ENCODE measurements at regions not wholly inside any gene's neighbourhood (a gene's known extent, or its start where the extent isn't known, plus 50 kb on each side); places are given as distances from the start of the nearest gene placed in this dataset.

DNA sequence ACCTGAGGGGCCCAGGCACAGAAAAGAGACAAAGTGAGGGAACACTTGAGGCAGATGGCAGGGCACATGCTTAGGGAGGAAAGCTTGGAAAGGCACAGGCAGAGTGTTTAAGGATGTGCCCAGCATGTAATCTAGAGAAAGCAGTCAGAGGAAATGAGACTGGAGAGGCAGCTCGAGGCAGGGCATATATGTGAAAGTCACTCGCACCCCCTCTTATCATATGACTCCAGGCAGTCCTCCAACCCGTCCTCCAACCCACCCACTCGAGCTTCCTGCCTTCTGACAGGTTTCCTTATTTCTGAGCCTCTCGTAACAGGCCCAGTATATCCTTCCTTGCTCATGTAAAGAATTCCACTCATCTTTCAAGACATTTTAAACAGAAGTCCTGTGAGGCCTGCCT, 294.0 kb downstream of the SOX2 start:
- Histone ChIP-seq H3K4me3 (ENCODE audit: insufficient read depth, low read depth, low read length) (no peak overlapping the region), H3K79me2 (ENCODE audit: insufficient read depth, low read length) (no peaks in the 10 kb centered on the region), H3K36me3 (ENCODE audit: insufficient read depth, low read length) (no peaks in the 10 kb centered on the region), H3K9me3 (ENCODE audit: insufficient read depth, low read depth, low read length) (no peaks in the 10 kb centered on the region), H3K4me2 (ENCODE audit: low read length) (no peak overlapping the region), H3K4me1 (ENCODE audit: insufficient read depth, low read length) (no peaks in the 10 kb centered on the region), H4K20me1 (ENCODE audit: insufficient read depth, low read length) (no peaks in the 10 kb centered on the region), H3K9ac (ENCODE audit: low read length) (no peak overlapping the region), H2AFZ (ENCODE audit: low read depth, low read length) (no peak overlapping the region), H3K27me3 (ENCODE audit: insufficient read depth, low read length) (peaks cover 3% of the 10 kb centered on the region), H3K27ac (ENCODE audit: low read depth, low read length) (no peak overlapping the region)
- Mint-ChIP-seq H3K4me3 (ENCODE audit: unreplicated experiment) (no peak overlapping the region), H3K9me3 (ENCODE audit: unreplicated experiment) (no peaks in the 10 kb centered on the region), H3K27ac (ENCODE audit: unreplicated experiment) (no peak overlapping the region), H3K36me3 (ENCODE audit: low read depth, unreplicated experiment) (no peaks in the 10 kb centered on the region), H3K4me1 (ENCODE audit: low read depth, unreplicated experiment) (peaks cover 16% of the 10 kb centered on the region), H3K27me3 (ENCODE audit: low read depth, unreplicated experiment) (peaks cover 14% of the 10 kb centered on the region)
- FAIRE-seq (no peak), DNase-seq (ENCODE audit: low read depth) (no peak)
- TF ChIP-seq, protein P1, sequence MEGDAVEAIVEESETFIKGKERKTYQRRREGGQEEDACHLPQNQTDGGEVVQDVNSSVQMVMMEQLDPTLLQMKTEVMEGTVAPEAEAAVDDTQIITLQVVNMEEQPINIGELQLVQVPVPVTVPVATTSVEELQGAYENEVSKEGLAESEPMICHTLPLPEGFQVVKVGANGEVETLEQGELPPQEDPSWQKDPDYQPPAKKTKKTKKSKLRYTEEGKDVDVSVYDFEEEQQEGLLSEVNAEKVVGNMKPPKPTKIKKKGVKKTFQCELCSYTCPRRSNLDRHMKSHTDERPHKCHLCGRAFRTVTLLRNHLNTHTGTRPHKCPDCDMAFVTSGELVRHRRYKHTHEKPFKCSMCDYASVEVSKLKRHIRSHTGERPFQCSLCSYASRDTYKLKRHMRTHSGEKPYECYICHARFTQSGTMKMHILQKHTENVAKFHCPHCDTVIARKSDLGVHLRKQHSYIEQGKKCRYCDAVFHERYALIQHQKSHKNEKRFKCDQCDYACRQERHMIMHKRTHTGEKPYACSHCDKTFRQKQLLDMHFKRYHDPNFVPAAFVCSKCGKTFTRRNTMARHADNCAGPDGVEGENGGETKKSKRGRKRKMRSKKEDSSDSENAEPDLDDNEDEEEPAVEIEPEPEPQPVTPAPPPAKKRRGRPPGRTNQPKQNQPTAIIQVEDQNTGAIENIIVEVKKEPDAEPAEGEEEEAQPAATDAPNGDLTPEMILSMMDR (IDR thresholded peaks at IDR 0.05; ENCODE audit: insufficient read depth, low read depth, low read length) = no peak
- TF ChIP-seq EZH2 (IDR thresholded peaks at IDR 0.05; ENCODE audit: insufficient read depth, low read length) = no peak

DNA sequence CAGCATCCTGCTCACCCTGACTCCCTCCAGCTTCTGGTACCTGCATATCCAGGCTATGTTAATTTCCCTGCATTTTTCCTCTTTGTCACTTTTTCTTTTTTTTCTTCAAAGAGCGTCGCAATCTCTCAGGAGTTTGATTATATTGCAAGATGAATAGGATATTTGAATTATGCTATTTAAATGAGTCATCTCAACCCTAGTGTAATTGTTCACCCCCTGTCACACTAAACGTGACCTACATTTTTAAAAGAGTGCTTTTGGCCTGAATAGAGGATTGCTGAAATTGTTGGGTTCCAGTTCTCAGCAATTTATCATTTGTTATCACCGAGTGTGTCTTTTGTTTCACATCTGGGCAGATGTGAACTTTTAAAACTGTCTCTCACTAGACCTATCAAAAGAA, 294.7 kb downstream of the SOX2 start:
- Histone ChIP-seq H3K4me3 (ENCODE audit: insufficient read depth, low read depth, low read length) (no peak overlapping the region), H3K4me1 (ENCODE audit: insufficient read depth, low read length) (no peaks in the 10 kb centered on the region), H3K4me2 (ENCODE audit: low read length) (no peak overlapping the region), H3K36me3 (ENCODE audit: insufficient read depth, low read length) (no peaks in the 10 kb centered on the region), H2AFZ (ENCODE audit: low read depth, low read length) (no peak overlapping the region), H4K20me1 (ENCODE audit: insufficient read depth, low read length) (no peaks in the 10 kb centered on the region), H3K27ac (ENCODE audit: low read depth, low read length) (no peak overlapping the region), H3K27me3 (ENCODE audit: insufficient read depth, low read length) (peaks cover 3% of the 10 kb centered on the region), H3K79me2 (ENCODE audit: insufficient read depth, low read length) (no peaks in the 10 kb centered on the region), H3K9ac (ENCODE audit: low read length) (no peak overlapping the region), H3K9me3 (ENCODE audit: insufficient read depth, low read depth, low read length) (no peaks in the 10 kb centered on the region)
- FAIRE-seq (no peak), DNase-seq (ENCODE audit: low read depth) (no peak)
- TF ChIP-seq, protein P1 (IDR thresholded peaks at IDR 0.05; ENCODE audit: insufficient read depth, low read depth, low read length) = no peak
- no peak for TF ChIP-seq EZH2 (IDR thresholded peaks at IDR 0.05; ENCODE audit: insufficient read depth, low read length)
- no peak overlapping the region for H3K27ac Mint-ChIP-seq (ENCODE audit: unreplicated experiment)
- H3K27me3 Mint-ChIP-seq (ENCODE audit: low read depth, unreplicated experiment) = peaks cover 6% of the 10 kb centered on the region
- H3K4me3 Mint-ChIP-seq (ENCODE audit: unreplicated experiment) = no peak overlapping the region
- H3K9me3 Mint-ChIP-seq (ENCODE audit: unreplicated experiment) = no peaks in the 10 kb centered on the region
- no peaks in the 10 kb centered on the region for H3K36me3 Mint-ChIP-seq (ENCODE audit: low read depth, unreplicated experiment)
- H3K4me1 Mint-ChIP-seq (ENCODE audit: low read depth, unreplicated experiment) = peaks cover 16% of the 10 kb centered on the region

DNA sequence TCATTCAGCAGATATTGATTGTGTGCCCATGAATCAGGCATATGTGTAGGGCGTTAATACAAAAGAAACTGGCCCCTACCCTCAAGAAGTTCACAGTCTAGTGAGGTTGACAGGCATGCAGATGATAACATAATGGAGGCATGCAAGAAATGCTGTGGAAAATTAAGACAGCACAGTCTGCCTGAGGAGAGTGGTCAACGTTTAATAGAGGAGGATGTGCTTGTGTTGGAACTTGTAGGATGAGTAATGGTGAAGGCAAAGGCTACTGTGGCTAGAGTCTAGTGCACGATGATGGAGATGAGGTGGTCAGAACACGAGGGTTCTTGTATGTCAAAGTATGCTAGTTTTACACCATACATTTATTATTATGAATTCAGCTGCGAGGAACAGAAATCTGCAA, 295.7 kb downstream of the SOX2 start:
- no peaks in the 10 kb centered on the region for H3K36me3 Mint-ChIP-seq (ENCODE audit: low read depth, unreplicated experiment)
- DNase-seq (ENCODE audit: low read depth) (peak; percentile 50), FAIRE-seq (no peak)
- no peak overlapping the region for H2AFZ ChIP-seq (ENCODE audit: low read depth, low read length)
- TF ChIP-seq EZH2 (IDR thresholded peaks at IDR 0.05; ENCODE audit: insufficient read depth, low read length) = no peak
- TF ChIP-seq, protein P1 (IDR thresholded peaks at IDR 0.05; ENCODE audit: insufficient read depth, low read depth, low read length) = no peak
- no peaks in the 10 kb centered on the region for H3K9me3 ChIP-seq (ENCODE audit: insufficient read depth, low read depth, low read length)
- no peak overlapping the region for H3K9ac ChIP-seq (ENCODE audit: low read length)
- no peaks in the 10 kb centered on the region for H3K79me2 ChIP-seq (ENCODE audit: insufficient read depth, low read length)
- no peak overlapping the region for H3K4me2 ChIP-seq (ENCODE audit: low read length)
- H3K4me1 Mint-ChIP-seq (ENCODE audit: low read depth, unreplicated experiment) = peaks cover 16% of the 10 kb centered on the region
- no peaks in the 10 kb centered on the region for H4K20me1 ChIP-seq (ENCODE audit: insufficient read depth, low read length)
- peaks cover 4% of the 10 kb centered on the region for H3K27me3 Mint-ChIP-seq (ENCODE audit: low read depth, unreplicated experiment)
- peak overlapping the region; percentile 15 for H3K27ac Mint-ChIP-seq (ENCODE audit: unreplicated experiment)
- no peaks in the 10 kb centered on the region for H3K4me1 ChIP-seq (ENCODE audit: insufficient read depth, low read length)
- H3K27me3 ChIP-seq (ENCODE audit: insufficient read depth, low read length) = peaks cover 3% of the 10 kb centered on the region
- H3K4me3 Mint-ChIP-seq (ENCODE audit: unreplicated experiment) = no peak overlapping the region
- no peak overlapping the region for H3K27ac ChIP-seq (ENCODE audit: low read depth, low read length)
- no peaks in the 10 kb centered on the region for H3K9me3 Mint-ChIP-seq (ENCODE audit: unreplicated experiment)
- no peaks in the 10 kb centered on the region for H3K36me3 ChIP-seq (ENCODE audit: insufficient read depth, low read length)
- no peak overlapping the region for H3K4me3 ChIP-seq (ENCODE audit: insufficient read depth, low read depth, low read length)

Measured in astrocyte (in vitro differentiated cells and primary cell).